HK-2 (cell line): ENCODE measurements at regions not wholly inside any gene's neighbourhood (a gene's known extent, or its start where the extent isn't known, plus 50 kb on each side); places are given as distances from the start of the nearest gene placed in this dataset.
A peak's percentile ranks its signal among the peaks of the same experiment; 100 is the strongest.

Experiments
- DNase-seq: peaks from one replicate; pipeline ENCODE4 v3.0.0-alpha.2; 2018; ENCODE audit not compliant: unreplicated experiment

- no peak for DNase-seq
Measured at GRCh38 chrX:8319359-8319758, 145.3 kb upstream of the VCX3B start.

GRCh38 chrX:8323356-8323755 is 141.3 kb upstream of the VCX3B start:
- DNase-seq: no peak

- no peak for DNase-seq
Measured at GRCh38 chrX:8341814-8342590, 122.6 kb upstream of the VCX3B start.

GRCh38 chrX:8345473-8345872 is 119.2 kb upstream of the VCX3B start:
- DNase-seq: peak; percentile 29

- no peak for DNase-seq
Measured at GRCh38 chrX:8346060-8346459, 118.6 kb upstream of the VCX3B start.

GRCh38 chrX:8346892-8347291 is 117.7 kb upstream of the VCX3B start:
- DNase-seq: no peak

GRCh38 chrX:8349816-8350544 is 114.7 kb upstream of the VCX3B start:
- no peak for DNase-seq

- no peak for DNase-seq
Measured at GRCh38 chrX:8358302-8358701, 106.3 kb upstream of the VCX3B start.

GRCh38 chrX:8364369-8365141 is 100.1 kb upstream of the VCX3B start:
- DNase-seq: peak; percentile 34

- no peak for DNase-seq
Measured at GRCh38 chrX:8366481-8366880, 98.1 kb upstream of the VCX3B start.

GRCh38 chrX:8374041-8374825 is 90.4 kb upstream of the VCX3B start:
- no peak for DNase-seq

- DNase-seq: no peak
Measured at GRCh38 chrX:8377041-8377440, 87.6 kb upstream of the VCX3B start.

- DNase-seq: no peak
Measured at GRCh38 chrX:8390771-8391170, 73.9 kb upstream of the VCX3B start.

- DNase-seq: no peak
Measured at GRCh38 chrX:8403988-8404387, 60.6 kb upstream of the VCX3B start.

GRCh38 chrX:8404471-8404870 is 60.2 kb upstream of the VCX3B start:
- no peak for DNase-seq

GRCh38 chrX:8404926-8405325 is 59.7 kb upstream of the VCX3B start:
- no peak for DNase-seq

- no peak for DNase-seq
Measured at GRCh38 chrX:8405631-8406030, 59.0 kb upstream of the VCX3B start.

GRCh38 chrX:8413279-8413678 is 51.4 kb upstream of the VCX3B start:
- no peak for DNase-seq
